ENCODE measurements at regions not wholly inside any gene's neighbourhood (a gene's known extent, or its start where the extent isn't known, plus 50 kb on each side); places are given as distances from the start of the nearest gene placed in this dataset.

DNA sequence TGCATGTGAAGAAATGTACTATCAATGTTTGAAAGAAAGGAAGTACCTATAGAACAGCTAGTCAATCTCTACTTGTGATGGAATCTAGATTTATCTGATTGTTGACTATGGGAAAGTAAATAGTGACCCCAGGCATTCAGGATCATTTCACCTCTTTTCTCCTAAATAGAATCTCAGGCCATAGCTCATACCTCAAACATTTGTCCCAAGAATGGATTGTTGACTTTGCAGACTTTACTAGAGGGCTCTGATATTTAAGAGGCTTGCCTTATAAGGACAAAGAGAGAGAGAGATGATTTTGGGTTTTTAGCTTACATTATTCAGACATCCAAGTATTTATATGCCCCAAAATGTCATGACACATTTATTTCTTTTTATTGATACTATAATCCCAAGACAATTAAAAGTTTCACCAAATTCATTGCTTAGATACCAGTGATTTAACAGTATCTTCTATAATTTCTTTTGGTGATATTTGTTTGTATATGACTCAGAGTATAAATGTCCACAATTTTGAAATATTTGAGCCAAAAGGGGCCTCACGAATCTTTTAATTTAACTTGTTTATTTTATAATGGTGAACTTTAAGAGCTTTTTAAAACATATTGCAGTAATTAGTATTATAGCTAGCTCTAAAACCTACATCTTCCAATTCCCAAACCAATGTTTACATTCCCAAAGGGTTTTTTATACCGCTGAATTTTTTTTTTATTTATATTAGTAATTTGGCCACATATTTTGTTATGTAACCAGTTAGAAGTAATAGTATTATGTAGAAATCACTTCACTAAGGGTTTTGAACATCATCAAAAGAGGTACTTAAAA lies 614.1 kb downstream of the PCDH7 start:
- no peak for DNase-seq (ENCODE audit: low read depth in 3 of 3, low spot score in 2 of 3)

DNA sequence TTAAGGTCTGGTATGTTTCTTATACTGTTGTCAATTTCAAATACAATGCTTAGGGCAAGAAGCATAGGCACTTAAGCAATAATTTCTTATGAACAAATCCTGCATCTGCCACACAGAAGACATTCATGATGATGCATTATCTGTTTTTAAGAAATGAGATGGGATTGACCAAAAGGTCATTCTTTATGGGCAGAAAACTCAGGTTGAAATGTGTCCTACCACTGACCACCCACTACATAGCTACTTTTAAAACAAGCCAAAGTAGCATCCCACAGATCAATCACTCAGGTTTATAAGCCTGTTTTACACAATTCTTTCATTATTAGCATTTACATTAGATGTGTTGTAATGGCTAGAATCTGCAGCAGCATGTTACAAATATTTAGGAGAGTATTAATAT lies 617.8 kb downstream of the PCDH7 start:
- no peak for DNase-seq (ENCODE audit: low read depth in 3 of 3, low spot score in 2 of 3)

DNA sequence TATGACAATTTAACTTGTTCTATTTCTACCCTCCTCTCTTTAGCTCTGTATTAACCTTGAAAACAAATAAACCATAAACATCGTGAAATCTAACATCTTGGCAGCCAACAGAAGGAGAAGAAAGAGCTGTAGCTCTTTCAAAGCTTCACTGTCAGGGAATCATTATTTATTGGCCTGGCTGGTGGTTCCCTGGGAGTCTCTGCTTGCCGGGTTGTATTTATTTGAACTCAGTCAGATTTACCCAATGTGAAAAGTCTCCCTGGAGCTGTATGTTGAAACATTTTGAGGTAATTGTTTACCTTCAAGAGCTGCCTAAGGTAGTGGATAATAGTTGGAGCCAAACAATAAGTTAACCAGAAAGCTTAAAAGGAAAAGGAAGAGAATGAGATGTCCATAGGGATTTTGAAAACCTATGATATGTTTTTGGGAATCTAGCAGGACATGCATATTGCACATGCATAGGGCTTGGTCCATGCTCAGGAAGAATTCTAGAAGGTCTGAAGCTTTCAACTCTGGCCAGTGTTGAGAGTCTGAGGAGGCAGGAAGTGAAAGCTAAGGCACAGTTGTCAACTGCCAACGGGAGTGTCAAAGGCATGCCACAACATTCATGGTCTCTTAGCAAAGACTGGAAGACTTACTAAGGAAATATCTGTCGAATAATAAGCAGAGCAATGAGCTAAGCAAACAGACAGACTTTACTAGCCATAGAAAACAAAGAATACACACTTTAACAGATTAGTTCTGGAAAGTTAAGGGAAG lies 621.6 kb downstream of the PCDH7 start:
- DNase-seq (ENCODE audit: low read depth in 3 of 3, low spot score in 2 of 3) = no peak

DNA sequence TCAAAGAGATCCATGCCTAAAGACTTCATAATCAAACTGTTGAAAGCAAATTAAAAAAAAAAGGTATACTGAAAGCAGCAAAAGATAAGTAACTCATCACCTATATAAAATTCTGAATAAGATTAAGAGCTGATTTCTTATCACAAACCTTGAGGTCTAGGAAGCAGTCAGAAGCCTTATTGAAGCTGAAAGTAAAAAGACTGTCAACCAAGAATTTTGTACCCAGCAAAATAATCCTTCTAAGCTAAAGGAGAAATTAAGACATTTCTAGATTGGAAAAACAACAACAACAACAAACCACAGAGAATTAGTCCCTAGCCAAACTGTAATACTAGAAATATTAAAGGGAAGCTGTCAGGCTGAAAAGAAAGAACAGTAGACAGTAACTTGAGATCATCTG lies 622.9 kb downstream of the PCDH7 start:
- DNase-seq (ENCODE audit: low read depth in 3 of 3, low spot score in 2 of 3) = no peak

DNA sequence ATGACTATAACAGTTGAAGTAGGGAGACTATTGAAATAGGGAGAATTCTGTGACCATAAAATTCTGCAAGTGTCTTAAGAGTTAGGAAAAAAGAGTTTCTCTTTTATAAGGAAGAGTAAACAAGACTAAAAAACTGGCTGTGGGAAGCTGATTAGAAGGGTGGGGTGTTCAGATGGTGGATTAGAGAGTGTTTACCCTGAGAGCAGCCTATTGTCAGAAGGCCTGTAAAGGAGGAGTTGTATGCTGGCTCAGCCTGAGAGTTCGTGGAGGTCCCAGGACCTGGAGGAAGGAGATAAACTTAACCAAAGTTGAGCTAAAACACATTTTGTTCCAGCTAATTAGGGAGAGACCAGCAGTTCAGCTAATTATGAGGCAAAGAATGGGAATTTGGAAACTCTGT lies 629.7 kb downstream of the PCDH7 start:
- DNase-seq (ENCODE audit: low read depth in 3 of 3, low spot score in 2 of 3) = no peak

DNA sequence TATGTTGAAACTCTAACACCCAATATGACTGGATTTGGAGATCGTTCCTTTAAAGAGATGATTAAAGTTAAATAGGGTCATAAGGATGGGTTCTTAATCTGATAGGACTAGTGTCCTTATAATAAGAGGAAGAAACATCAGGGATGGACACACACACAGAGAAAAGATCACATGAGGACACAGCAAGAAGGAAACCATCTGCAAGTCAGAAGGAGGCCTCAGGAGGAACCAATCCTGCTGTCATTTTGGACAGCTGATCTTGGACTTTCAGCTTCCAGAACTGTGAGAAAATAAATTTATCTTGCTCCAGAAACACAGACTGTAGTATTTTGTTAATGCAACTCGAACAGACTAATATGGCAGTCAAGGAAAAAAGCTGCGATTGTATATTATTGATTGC lies 631.5 kb downstream of the PCDH7 start:
- no peak for DNase-seq (ENCODE audit: low read depth in 3 of 3, low spot score in 2 of 3)

DNA sequence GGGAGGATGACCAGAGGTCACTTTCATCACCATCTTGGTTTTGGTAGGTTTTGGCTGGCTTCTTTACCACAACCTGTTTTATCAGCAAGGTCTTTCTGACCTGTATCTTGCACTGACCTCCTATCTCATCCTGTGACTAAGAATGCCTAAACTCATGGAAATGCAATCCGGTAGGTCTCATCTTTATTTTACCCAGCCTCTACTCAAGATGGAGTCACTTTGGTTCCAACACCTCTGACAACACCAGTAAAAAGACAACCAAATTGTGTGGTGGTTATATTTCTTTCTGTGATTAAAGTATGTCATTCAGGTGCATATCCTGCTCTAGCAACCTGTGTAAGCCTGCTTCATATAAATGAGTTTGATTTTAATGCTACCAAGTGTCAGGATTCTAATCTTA lies 636.7 kb downstream of the PCDH7 start:
- DNase-seq (ENCODE audit: low read depth in 3 of 3, low spot score in 2 of 3) = no peak

DNA sequence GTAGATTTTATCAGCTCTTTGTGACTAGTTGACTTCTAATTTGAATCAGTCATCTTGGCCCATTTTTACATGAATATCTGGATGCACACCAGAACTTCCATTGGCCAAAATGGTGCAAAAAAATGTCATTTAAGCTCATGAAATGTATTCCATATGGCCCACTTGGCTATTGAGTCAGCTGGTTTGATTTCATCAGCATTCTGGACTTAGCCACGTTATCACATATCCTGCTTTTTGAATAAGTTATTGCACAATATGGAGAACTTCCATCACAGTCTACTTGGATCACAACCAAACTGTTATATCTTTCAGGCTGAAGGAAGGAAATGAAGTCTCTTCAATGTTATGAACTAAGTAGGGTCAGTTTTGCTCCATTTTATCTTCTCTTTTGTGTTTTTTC lies 640.6 kb downstream of the PCDH7 start:
- DNase-seq (ENCODE audit: low read depth in 3 of 3, low spot score in 2 of 3) = no peak

DNA sequence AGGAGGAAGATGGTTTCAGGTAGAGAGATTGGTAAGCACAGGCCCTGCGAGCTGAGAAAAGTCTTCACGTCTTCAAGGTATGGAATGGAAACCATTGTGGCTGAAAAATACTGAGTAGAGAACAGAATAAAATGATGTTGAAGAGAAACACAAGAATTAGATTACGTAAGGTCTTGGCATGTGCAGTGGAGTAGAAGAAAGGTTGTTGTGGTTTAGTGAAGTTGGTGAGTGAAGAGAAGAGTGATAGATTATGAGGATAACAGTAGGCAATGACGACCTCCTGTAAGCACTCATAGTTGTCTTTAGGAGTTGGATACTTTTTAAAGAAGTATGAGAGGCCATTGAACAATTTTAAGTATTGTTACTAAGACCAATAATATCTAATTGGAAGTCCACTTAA lies 642.6 kb downstream of the PCDH7 start:
- no peak for DNase-seq (ENCODE audit: low read depth in 3 of 3, low spot score in 2 of 3)

DNA sequence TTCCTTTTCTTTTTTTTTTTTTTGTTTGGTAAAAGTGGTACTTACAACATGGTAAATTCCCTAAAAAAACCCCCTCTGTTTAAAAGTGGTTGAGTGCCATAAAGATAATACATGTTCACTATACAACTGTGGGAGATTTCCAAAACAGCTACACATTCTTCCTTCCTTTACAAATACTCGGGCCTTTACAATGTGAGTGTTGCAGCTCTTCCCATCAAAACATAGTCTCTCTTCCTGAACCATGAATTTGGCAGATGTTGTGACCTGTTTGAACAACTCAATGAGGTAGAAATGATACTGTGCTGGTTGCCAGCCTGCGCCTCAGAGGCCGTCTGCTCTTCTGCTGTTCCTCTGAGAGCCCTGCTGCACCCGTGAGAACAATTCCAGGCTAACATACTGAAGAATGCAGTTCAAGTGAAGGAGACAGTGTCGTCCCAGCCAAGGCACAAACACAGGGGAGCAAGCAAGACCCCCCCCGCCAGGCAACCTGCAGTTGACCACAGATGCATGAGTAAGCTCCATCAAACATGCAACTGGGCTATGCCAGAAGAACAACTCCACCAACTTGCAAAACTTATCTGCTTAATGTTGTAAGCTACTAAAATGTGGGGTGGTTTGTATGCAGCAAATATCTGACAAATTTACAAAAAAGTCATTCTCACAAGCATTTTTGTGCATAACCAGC lies 645.0 kb downstream of the PCDH7 start:
- DNase-seq (ENCODE audit: low read depth in 3 of 3, low spot score in 2 of 3) = no peak

DNA sequence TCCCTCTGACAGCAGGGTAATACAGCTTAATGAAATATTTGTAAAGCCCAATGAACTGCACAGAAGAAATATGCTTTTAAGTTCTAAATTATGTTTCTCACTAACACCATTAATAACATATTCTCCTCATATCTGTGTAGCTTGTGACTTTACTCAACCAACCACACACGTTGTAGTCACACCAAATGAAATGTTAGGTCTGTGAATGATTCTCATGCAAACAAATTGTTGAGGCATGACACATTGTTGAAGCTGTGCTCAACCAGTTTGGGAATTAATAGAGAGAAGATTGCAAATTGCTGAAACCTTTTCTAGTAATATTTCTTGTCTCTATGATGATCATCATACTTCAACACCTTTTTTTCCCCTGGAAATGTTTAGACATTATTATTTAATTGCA lies 645.9 kb downstream of the PCDH7 start:
- no peak for DNase-seq (ENCODE audit: low read depth in 3 of 3, low spot score in 2 of 3)

DNA sequence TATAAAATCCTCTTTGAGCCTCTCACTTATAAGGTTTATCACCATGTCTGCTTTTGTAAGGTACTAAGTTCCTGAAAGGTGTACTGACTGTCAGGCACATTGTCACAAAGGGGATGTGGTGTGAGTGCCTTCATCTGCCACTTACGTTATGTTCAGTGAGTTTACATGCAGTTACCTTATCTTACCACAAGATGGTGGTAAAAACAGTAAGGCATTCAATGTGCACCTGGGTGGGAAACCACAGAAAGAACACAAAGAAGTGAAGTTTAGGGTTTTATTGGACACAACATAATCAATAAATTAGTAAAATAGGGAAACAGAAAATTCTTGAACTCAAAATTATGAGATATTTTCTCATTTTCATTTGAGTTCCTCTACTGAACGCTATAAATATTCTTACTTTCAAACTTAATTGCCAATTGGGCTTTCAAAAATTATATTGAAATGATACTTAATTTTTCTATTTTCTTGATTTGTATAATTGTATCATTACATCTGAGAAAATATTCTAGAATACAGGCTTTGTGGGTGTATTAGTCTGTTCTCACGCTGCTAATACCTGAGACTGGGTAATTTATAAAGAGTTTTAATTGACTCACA lies 650.8 kb downstream of the PCDH7 start:
- no peak for DNase-seq (ENCODE audit: low read depth in 3 of 3, low spot score in 2 of 3)

DNA sequence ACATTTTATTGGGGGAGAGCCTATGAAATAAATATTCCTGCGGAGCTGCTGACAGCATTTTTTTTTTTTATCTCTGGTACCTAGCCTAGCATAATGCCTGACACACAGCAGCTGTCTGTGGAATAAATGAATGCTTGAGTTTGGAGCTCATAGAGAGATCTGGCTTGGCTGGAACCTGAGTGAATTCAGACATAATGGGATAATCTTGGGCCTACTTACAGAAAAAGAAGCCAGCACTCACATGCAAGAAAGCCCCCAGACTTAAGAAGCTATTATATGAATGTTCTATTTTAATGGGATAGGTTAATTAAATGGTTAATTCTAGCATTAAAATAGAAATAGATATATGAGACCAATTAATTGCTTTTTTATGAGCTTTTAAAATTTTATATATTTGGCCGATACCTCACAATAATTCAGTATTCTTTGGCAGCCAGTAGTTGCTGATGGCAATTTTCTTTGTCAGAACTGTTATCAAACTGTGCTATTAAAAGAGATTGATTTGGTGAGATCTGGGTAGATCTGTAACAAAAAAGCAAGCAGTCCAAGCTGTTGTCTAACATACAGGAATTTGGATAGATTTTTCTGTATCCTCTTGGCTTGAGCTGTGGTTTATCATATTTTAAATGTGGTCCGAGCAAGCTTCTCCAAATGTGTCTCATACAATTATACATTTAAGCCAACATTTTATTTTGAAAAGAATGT lies 654.2 kb downstream of the PCDH7 start:
- no peak for DNase-seq (ENCODE audit: low read depth in 3 of 3, low spot score in 2 of 3)

DNA sequence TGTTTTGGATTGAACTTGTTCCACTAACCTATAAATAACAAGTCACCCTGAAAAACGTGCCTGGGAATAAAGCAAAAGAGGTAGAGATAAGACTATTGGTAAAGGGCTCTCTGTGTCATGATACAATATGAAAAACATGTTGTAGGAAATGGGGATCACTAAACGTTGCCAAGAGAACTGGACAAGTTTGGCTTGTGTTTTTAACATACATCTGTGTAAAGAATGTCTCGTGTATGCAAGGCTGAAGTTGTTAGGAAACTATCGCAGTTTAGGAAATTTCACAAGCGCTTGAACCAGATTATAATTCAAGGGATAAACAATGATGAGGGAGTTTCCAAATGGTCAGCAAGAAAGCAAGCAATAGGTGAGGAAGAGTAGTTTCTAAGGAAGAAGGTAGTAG lies 655.8 kb downstream of the PCDH7 start:
- no peak for DNase-seq (ENCODE audit: low read depth in 3 of 3, low spot score in 2 of 3)

DNA sequence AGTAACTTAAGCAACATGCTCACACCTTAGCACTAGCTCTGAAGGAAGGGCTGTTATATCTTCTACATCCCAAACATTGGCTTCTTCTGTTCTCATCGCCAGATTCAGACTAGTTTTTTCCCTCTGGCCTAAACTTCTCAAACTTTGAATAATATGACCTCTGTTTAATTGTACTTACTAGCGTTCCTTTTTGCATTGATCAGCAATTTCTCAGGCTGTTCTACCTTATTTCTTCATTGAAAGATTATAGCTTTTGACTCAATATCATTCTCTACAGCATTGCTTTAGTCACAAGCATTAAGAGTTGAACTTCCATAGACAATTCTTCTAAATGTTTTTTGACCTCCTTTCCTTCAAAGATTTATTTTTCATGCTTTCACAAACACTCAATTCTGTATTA lies 659.2 kb downstream of the PCDH7 start:
- no peak for DNase-seq (ENCODE audit: low read depth in 3 of 3, low spot score in 2 of 3)

DNA sequence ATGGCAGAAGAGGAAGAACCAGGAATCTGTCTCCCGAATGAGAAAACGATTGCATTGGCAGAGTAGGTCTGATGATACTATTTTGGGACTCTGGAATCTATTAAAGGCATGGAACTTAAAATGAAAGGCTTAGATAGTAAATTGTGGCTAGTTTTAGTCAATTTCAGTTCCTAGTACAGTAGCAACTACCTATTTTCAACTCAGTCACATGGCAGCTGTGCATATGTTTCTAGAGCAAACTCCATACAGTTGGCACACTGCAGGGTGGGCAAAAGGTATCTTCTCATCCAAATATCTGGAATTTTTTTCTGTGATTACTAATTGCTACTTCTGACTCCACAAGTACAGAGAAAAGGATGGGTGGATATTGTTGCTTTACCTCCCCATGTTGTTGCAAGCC lies 663.6 kb downstream of the PCDH7 start:
- DNase-seq (ENCODE audit: low read depth in 3 of 3, low spot score in 2 of 3) = no peak

DNA sequence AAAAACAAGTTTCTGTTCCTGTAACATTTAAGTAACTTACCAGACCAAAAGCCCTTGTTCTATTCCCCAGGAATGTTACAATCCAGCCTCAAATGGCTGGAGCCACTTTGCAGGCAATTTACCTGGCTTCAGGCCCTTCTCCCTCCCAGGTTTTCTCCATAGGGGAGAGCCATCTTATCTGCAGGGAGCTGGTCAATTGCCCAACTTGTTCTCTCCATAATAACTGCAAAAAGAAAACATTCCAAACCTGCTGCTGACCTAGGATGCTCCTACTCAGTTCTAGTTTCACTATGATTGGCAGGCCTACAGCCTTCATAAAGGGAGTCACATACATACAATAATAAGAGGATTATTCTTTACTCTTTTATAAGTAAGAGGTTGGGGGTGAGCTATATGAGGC lies 670.7 kb downstream of the PCDH7 start:
- no peak for DNase-seq (ENCODE audit: low read depth in 3 of 3, low spot score in 2 of 3)

DNA sequence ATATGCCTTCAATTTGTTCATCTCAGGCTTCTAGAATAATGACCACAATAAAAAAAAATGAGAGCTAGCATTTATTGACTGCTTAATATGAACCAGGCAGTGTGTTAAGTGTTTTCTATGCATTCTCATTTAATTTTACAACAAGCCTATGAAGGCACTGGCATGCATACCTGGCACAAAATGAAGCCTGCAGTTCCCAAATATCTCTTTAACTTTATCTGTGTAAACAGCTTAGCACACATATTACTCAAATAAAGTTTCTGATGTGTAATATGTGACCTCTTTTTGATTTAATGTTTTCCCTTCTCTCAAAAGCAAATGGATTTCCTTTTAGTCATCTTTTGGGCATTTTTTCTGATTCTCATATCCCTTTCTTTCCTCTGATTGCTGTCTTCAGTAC lies 671.8 kb downstream of the PCDH7 start:
- no peak for DNase-seq (ENCODE audit: low read depth in 3 of 3, low spot score in 2 of 3)

DNA sequence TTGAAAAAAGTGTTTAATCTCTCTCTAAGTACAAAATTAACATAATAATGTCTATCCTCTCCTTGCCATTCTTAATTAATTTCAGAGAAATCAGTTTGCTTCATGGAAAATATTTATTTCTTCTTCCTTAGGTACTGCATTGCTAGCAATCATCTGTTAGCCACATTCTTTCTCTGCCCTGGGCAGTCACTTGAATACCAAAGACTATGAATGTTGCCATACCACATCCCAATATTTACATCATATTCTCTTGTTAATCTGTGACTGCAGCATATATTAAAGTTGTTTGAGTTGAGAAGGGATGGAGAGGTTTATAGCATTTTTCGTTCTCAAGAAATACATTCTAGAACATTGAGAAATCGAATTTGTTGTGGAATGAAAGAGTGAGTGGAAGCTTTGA lies 672.8 kb downstream of the PCDH7 start:
- DNase-seq (ENCODE audit: low read depth in 3 of 3, low spot score in 2 of 3) = no peak

DNA sequence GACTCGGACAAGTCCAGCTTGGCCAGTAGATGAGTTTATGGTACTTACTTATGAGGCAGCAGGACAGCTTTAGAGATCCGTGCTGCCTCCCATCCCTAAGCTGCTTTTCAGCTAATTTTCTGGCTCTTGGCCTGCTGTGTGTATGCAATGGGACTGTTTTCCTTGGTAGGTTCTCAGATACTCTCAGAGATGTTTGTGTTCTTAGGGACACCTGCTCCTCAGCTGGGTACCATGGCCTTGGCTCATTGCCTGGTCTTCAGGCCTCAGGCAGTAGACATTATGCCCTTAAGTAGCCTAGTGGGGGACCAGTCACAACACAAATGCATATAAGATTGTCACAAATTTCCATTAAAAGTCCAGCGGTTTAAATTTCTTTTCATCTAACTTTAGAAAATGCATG lies 688.0 kb downstream of the PCDH7 start:
- DNase-seq (ENCODE audit: low read depth in 3 of 3, low spot score in 2 of 3) = no peak

DNA sequence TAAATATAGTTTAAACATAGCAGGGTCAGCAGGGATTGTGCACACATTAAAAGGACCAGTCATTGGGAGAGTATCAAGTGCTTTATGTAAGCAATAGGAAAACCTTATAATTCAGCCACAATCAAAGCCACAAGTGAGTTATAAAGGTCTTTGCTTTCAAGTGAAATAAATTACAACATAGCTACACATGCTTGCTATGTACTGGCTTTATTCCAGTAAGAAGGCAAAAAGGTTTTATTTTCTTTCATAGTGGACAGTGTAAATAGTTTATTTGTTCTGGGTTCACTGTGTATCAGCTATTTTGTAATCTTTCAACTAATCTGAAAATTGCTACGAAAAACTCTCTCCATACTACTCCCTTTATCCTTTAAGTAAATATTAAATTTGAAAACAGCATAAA lies 691.4 kb downstream of the PCDH7 start:
- DNase-seq (ENCODE audit: low read depth in 3 of 3, low spot score in 2 of 3) = no peak

All from right renal cortex interstitium (tissue), 3 donors.